Dedifferentiated amniotic fluid mesenchymal stem cell (primary cell): ENCODE measurements at regions not wholly inside any gene's neighbourhood (a gene's known extent, or its start where the extent isn't known, plus 50 kb on each side); places are given as distances from the start of the nearest gene placed in this dataset.
"Not testable (repeated sequence)": the region's sequence is repeated elsewhere in the genome, so short reads cannot be mapped to it uniquely, and the experiment has no call there.

Source experiments
- DNase-seq: peaks from one replicate; pipeline ENCODE4 v3.0.0-alpha.2; 2016; ENCODE audit errors: extremely low spot score

DNA sequence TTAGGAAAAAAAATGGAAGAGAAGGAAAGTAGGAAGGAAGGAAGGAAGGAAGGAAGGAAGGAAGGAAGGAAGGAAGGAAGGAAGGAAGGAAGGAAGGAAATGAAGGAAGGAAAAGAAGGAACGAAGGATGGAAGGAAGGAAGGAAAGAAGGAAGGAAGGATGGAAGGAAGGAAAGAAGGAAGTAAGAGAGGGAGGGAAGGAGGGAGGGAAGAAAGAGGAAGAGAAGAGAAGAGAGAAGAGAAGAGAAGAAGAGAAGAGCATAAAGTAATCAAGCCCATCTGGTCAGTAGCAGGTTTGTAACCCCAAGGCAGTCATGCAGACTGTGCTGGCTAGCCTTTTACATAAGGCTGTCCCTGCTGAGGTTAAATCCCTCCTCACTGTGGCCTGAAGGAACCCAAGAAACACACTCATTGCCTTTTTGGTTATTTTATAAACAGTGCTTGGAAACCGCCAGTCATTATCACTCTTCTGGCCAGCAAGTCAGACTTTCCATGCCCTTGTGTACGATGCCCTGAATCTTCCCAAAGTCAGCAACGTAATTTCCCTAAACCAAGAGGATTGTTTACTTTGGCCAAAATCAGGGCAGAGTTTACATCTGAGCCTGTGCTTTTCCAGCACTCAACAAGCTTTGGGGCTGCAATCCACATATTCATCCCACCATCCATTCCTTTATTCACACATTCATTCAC is 409.6 kb upstream of the MAF start:
- DNase-seq = no peak

DNA sequence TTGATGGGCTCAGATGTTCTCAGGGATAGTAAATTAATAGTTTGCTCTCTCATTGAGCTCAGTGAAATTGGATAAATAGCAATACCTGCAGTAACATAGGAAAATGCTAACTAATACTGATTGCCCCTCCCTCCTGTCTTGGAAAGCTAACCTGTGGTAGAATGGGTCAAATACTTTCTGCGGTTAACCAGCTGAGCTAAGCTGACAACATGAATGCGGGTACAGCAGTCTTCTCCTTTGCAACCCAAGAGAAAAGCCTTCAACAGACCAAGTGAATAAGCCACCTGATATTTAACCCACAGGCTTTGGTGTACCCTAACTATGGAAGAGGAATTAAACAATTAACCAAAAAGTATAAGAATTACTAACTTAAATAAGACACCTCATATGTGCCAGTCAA is 408.3 kb upstream of the MAF start:
- DNase-seq = no peak

DNA sequence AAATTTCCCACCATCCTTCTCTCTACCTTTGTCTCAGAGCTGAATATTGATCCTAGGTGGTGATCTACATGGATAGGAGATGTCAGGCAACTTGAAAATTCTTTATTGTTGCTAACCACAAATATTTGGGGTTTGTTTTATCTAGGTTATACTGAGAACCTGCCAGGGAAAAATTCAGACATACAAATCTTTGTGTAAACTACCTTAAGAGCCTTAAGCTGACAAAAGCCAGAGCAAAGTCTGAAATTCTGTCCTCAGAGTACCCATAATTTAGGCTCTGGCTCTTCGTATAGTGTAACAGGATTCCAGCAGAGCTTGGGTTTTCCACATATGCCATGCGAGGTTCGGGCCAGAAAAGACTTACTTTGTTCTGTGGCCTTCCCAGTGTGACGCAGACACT is 406.7 kb upstream of the MAF start:
- no peak for DNase-seq

DNA sequence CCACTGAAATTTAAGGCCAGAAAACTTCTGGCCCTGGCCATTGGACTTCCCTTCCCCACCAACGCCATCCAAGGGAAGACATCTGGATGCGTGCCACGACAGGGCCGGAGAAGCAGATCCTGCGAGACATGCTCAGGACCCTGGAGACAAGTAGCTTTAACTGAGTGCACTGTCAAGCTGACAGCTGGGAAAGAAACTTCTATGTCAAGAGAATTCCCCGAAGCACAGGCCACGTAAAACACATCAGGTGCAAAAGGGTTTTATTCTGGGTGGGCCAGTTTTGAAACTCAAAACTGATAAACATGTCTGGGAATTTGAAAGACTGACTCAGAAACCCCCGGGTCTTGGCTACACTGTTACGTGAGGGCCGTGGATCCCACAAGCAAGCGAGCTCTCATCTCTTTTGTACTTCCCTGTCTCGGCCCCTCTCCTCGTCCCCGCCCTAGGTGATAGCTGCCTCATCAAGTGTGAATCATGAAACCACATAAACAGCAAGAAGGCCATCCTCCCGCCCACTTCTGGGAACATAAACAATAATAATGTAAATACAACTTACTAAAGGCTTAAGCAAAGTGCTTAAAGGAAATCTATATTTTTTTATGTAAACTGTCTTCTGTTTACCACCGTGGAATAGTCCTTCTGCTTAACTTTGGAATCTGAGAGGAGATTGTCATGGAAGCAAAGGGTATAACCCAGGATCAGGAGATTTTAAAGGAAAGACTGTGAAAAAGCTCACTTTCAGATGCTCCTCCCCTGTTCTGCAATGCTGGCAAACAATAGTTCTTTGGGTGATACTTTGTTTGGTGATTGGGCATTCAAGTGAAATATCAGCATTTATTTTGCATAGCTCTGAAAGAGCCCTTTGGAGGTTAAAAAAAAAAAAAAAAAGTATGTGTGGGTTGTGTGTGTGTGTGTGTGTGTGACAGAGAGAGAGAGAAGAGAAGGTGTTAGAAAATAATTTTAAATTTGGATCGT is 406.0 kb upstream of the MAF start:
- DNase-seq = peak; percentile 32

DNA sequence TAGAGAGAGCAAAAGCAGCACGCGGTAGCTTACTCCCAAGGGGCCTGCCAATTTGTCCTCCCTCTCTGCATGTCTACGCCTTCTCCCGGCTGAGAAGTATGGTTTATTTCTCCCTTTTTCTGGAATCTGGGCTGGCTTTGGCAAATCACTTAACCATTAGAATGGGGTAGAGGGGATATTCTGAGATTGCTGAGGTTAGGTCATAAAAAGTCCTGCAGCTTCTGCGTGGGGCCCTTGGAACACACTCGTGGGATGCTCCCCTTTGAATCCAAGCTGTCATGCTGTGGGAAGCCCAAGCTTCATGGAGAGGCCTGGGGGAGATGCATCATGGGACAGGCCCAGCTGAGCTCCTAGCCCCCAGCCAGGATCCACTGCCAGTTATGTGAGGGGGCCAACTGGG is 403.6 kb upstream of the MAF start:
- DNase-seq = no peak

DNA sequence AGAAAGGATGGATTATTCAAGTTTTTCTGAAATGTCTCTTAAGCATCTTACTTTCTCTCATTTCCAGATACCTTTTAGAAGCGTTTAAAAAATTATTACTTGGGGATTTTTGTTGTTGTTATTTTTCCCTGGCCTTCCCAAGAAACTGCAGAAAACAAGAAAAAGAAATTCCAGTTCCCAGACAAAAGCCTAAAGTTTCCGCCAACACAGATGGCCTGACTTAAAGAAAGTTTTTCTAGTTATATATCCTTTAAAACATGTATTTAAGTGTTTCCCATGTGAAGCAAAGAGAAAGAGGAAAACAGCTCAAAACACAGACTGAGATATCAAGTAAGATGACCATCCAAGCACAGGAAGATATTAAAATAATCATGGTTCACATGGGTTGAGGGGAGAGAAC is 401.7 kb upstream of the MAF start:
- DNase-seq = no peak

DNA sequence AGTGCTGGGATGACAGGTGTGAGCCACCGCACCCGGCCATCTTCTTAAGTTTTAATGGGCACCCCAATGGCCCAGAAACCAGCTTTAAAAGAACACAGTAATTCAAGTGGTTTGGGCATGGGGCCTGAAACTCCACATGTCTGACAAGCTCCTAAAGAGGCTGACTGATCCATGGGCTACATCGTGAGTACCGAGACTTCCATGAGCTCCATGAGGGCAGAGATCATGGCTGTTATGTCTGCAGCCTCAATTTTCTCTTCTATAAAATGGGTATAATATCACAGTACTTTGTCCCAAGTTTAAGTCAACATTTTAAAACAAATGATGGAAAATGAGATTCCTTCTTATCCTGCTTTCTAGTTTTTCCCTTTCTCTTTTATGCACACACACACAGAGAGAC is 397.6 kb upstream of the MAF start:
- no peak for DNase-seq

DNA sequence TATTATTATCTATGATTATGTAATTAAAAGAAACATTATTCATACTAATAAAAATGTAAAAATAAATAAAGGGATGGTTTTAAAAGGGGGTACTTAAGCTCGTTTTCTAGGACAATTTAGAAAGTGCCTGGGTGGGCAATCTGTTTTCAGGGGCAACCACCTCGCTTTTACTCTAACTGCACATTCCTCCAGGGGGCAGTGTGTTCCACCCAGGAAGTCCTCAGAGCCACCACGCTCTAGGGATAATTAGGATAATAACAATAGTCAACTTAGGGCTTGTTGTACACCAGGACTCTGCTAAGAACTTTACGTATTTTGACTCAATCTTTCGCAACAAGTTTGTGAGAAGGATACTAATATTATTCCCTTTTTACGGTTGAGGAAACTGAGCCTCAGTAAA is 396.7 kb upstream of the MAF start:
- DNase-seq = no peak

DNA sequence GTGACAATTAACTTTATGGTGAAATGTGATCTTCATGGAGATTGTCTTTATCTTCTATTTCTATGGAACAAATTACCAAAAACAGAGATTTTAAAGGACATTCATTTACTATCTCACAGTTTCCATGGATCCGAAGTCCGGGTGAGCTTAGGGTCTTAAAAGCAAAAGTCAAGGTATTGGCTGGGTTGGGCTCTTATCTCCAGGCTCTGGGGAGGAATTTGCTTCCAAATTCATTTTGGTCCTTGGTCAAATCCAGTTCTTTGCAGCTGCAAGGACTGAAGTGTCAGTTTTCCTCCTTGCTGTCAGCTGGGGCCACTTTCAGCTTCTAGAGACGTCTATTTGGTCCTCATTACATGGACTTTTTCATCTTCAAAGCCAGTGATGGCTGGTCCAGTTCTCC is 395.8 kb upstream of the MAF start:
- DNase-seq = no peak

DNA sequence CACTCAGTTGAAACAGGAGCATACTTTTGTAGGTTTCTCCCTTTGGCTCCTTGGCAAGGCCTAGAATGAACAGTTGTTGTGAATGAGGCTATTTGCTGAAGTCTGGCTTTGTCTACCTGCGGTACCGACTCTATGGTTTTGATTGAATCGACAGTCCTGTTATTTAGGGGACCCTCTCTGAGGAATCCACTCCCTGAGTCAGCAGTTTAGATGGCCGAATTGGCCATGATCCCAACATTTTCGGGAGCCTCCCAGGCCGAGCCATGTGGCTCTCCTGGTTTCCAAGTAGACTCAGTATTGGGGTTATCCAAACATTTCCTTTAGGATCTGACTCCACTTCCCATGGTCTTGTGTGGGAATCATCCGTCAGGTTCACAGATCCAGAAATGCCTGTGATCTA is 394.8 kb upstream of the MAF start:
- no peak for DNase-seq

DNA sequence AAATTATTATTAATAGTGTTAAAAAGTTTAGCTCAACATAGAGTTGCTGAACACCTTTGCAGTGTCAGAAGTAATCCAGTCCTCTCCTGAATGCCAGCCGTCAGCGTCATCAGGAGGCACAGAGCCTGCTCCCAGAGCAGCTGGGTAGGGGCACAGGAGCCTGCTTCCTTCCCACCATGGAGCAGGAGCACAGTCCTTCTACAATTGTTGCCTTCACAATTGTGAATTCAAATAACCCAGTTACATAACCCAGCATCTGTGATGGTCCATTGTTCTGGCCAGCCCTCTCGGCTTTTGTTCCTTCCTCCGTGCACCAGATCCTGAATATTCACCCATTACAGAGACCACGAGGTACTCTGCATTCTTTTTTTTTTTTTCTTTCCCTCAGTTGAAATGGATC is 393.9 kb upstream of the MAF start:
- DNase-seq = no peak

DNA sequence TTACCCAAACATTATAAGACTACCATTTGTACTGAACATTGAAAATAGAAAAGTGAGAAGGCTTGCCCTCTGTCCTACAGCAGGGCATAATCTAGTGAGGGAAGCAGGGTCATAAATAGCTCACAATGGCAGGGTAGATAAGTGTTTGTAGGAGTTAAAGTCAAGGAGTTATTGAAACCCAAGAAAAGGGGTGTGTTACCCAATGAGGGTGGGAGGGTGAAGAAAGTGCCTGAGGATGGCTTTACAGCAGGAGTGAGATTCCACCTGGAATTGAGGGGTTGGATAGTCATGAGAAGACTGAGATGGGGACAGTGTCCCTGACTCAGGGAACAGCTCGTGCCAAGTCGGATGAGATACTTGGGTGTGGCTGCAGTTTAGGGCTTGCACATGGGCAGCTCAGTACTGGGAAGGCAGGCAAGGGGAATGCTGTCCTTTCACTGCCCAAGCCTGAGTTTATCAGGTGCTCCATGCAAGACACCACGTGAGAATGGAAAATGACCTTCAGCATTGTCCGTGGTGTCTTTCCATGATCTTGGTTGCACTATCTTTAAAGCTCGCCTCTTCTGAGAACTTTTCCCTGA is 393.2 kb upstream of the MAF start:
- DNase-seq = no peak

DNA sequence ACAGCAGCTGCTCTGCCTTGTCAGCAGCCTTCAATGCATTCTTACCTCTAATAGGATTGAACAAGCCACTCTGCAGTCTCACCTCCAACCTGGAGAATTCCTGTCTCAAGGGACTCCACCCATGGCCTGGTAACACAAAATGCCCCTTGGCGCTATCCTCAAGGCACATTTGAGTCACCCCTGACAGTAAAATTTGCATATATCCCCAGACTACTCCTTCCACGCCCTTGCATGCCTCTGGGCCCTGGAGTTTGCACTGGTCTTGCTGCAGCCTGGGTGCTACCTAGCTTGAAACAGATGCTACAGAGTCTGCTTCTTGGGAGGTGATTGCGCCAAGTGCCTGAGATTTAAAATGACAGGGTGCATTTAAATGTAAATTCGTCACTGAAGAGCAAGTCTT is 391.4 kb upstream of the MAF start:
- DNase-seq = no peak

DNA sequence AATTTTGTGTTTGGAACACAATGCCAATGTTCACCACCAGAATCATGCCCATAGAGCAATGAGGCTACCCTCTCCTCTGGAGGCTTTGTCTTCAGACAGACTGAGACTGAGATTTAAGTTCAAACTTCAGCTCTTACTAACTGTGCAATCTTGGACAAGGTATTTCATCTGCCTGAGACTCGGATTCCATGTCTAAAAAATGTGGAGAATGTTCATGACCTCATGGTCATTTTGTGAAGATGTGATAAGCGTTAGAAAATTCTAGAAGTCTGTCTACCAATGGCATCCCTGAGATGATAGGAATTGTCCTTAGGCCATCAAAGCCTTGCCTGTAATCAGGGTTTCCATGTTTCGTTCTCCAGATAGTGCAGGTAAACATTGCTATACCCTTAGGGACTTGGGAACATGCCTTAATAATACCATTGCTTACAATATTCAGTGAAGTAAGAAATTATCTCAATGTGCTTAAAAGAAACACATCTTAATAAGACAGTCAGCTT is 388.2 kb upstream of the MAF start:
- DNase-seq = no peak

DNA sequence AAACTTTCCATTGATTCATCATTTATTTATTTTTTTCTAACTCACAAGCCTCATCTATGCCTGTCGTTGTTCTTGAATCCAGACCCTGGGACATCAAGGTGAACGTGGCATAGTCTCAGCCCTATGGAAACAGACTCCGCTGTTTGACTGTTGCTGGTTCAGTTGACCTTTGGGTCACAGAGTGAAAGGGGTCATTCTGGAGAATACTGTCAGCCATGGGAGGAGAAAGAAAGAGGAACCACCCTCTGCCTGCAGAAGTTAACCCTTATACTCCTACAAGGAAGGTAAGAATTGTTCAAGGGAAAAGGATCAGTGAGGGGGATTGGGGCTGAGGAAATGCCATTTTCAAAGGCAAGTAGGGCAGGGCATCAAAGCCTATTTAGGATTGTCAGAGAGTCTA is 387.6 kb upstream of the MAF start:
- DNase-seq = no peak

DNA sequence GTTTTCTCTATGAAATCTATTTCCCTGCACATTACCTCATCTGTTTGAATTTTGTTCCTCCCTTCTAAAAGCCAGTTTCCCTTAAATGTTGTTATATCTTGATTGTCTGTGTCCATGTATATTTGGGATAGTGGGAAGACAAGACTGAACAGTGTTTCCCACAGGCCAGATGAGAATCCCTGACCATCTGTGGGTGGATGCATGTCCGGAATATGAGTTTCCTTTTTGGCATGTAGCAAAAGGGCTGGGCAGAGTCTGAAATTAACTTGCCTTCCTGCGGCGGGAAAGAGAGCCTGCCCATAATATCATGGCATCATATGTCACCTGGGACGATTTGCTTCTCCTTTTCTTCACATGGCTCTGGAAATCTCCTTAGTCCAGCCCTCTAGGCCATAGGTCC is 385.8 kb upstream of the MAF start:
- DNase-seq = no peak

DNA sequence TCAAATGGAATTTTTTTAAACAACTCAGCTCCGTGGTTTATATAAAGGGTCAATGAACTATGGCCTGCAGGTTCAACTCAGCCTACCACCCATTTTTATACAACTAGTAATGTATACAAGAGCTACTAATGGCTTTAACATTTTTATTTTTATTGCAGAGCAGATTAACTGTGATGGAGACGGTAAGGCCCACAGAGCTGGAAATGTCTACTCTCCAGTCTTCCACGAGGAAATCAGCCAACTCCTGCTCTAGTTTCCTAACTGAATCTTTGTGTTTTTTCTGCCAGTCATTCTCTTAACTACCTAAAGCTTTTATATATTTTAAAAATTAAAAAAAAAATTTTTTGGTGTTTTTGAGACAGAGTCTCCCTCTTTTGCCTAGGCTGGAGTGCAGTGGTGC is 385.1 kb upstream of the MAF start:
- DNase-seq = no peak

DNA sequence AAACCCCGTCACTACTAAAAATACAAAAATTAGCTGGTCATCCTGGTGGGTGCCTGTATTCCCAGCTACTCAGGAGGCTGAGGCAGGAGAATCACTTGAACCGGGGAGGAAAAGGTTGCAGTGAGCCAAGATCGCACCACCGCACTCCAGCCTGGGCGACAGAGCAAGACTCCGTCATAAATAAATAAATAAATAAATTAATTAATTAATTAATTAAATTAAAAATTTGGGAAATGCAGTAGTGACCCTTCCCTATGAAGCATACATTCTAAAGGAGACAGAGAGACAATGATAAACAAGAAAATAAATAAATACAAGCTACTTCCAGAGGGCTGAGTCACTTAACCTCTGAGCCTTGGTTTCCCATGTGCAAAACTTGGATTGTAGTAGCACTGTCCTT is 383.6 kb upstream of the MAF start:
- not testable (repeated sequence) for DNase-seq

DNA sequence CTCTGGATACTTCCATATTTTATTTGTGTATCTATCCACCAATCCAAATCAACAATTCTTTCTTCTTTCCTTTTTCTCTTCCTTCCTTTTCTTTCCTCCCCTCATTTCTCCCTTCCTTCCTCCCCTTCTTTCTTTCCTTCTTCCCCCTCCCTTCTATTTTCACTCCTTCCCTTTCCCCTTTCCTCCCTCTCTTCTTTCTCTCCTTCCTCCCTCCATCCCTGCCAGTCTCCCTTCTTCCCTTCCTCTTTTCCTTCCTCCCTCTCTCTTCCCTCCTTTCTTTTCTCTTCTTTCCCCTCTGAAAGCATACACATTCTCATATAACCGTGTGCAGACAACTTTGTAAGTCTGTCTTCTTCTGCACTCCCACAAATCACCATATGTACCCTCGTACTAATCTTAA is 382.3 kb upstream of the MAF start:
- no peak for DNase-seq

DNA sequence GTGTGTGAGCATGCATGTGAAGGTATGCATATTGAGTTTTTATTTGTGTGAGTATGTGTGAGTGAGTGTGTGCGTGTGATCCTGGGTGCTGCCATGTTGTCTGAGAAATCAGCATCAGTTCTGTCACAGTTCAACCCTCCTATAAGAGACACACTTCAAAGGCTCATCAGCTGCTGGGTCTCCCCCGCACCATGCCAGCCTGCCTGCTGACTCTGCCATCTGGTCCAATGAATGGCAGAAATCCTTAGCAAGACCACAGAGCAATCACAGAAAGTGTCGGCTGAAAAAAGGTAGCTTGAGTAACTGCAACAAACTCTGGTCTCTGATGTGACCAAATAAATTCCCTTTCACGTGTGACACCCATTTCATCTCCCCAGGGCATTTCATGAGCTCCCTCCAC is 381.8 kb upstream of the MAF start:
- DNase-seq = no peak

DNA sequence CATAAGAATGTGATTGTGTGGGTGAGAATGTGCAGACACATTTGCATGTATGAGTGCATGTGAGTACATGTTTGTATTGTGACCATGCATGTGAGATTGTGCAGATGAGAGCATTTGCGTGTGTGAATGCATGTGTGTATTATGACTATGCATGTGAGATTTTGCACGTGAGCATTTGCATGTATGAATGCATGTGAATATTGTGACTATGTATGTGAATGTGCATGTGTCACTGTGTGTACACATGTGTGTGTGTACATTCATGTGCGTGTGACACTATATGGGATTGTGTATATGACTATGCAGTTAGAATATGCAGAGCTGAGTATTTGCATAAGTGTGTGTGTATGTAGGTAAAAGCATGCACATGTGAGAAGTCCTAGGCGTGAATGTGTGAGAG is 381.3 kb upstream of the MAF start:
- no peak for DNase-seq

DNA sequence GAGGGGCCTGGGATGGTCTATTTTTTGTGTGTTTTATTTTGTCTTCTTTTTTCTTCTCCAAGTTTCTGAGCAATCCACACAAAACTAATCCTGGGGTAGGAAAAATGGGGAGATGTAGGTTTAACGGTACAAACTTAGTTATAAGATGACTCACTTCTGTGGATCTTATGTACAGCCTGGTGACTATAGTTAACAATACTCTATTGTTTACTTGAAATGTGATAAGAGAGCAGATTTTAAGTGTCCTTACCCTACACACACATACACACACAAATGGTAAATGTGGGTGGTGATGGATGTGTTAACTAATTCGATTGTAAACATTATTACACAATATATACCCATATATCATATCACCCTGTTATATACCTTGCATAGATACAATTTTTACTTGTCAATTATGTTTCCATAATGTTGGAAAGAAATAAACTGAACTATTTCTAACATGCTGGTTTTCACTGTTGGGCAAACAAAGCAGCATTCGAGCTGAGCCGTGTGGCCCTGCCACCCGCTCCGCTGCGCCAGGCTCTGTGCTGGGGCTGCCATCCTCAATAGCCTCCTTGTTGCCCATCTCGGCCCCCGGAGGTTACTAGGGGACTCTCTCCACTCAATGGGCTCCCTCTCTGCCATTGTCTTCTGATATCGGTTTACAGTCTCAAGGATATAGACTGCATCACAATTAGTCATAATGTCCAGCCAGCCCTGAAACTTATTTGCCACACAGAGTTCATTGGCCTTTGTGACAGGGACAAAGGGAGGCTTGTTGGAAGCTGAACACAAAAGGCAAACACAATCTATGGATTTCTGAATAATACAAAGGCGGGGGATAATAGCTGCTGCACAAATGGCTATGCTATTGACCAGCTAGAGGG is 380.3 kb upstream of the MAF start:
- no peak for DNase-seq
